ENCODE measurements at regions not wholly inside any gene's neighbourhood (a gene's known extent, or its start where the extent isn't known, plus 50 kb on each side); places are given as distances from the start of the nearest gene placed in this dataset.

- TF ChIP-seq CTCF (IDR thresholded peaks at IDR 0.05) (no peak), POLR2AphosphoS5 (IDR thresholded peaks at IDR 0.05; ENCODE audit: low read depth, low read length) (no peak), TCF7L2 (IDR thresholded peaks at IDR 0.05; ENCODE audit: low read depth, low read length) (no peak)
Measured at GRCh38 chr2:160898581-160899307, 261.5 kb upstream of the TANK start.

Measured in Panc1 (cell line).